Vagina (tissue), 2 donors: ENCODE measurements at regions not wholly inside any gene's neighbourhood (a gene's known extent, or its start where the extent isn't known, plus 50 kb on each side); places are given as distances from the start of the nearest gene placed in this dataset.
"Not testable (repeated sequence)": the region's sequence is repeated elsewhere in the genome, so short reads cannot be mapped to it uniquely, and the experiment has no call there.

Experiments
- POLR2A ChIP-seq, 2 donors: fragments of 450-650 bp; IDR thresholded peaks; one replicate each; pipeline ENCODE4 v1.6.1; 2017; ENCODE audit warnings: antibody characterized with exemption in 2 of 2, mild to moderate bottlenecking in 2 of 2, moderate library complexity in 2 of 2
- POLR2AphosphoS5 ChIP-seq, 2 donors: sonication (generic); formaldehyde crosslinking; IDR thresholded peaks; one replicate each; pipeline ENCODE4 v1.9.0; 2017; ENCODE audit warnings: antibody characterized with exemption in 2 of 2, mild to moderate bottlenecking in 2 of 2, low read depth in 1 of 2; ENCODE audit not compliant: insufficient read depth in 1 of 2
- TF ChIP-seq, protein P1 (sequence below), 3 experiments: fragments of 450-650 bp in 2 of 3; fragments of 200-600 bp in 1 of 3; sonication (generic) in 1 of 3; IDR thresholded peaks; one replicate each; pipeline ENCODE4 v1.5.1; 2017 to 2019; ENCODE audit warnings: antibody characterized with exemption in 3 of 3, mild to moderate bottlenecking in 2 of 3, moderate library complexity in 2 of 3

DNA sequence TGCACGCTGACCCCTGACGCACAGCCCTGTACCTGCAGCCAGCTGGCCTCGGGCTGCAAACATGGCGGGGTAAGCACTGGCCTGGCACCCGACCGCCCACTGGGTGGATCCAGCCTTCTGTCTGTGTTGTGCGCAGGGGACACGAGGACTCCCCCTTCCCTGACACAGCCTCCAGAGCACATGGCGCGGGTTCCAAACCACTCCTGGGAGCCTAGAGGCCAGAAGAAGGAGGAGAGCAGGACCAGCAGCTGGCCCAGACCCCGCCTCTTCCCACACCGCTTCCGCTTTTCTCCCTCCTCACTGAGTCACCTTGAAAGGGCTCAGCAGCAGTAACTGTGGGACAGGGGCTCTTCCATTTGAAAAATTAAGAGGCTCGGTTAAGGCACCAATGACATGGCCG, 73.5 kb upstream of the DRD5 start:
- TF ChIP-seq, protein P1, sequence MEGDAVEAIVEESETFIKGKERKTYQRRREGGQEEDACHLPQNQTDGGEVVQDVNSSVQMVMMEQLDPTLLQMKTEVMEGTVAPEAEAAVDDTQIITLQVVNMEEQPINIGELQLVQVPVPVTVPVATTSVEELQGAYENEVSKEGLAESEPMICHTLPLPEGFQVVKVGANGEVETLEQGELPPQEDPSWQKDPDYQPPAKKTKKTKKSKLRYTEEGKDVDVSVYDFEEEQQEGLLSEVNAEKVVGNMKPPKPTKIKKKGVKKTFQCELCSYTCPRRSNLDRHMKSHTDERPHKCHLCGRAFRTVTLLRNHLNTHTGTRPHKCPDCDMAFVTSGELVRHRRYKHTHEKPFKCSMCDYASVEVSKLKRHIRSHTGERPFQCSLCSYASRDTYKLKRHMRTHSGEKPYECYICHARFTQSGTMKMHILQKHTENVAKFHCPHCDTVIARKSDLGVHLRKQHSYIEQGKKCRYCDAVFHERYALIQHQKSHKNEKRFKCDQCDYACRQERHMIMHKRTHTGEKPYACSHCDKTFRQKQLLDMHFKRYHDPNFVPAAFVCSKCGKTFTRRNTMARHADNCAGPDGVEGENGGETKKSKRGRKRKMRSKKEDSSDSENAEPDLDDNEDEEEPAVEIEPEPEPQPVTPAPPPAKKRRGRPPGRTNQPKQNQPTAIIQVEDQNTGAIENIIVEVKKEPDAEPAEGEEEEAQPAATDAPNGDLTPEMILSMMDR (IDR thresholded peaks at IDR 0.05): not testable (repeated sequence)
- not testable (repeated sequence) for TF ChIP-seq POLR2A (IDR thresholded peaks at IDR 0.05); POLR2AphosphoS5 (IDR thresholded peaks at IDR 0.05; ENCODE audit: insufficient read depth in 1 of 2, low read depth in 1 of 2)
